Fibroblast of lung (primary cell): ENCODE measurements at regions not wholly inside any gene's neighbourhood (a gene's known extent, or its start where the extent isn't known, plus 50 kb on each side); places are given as distances from the start of the nearest gene placed in this dataset.

ENCODE experiments used
- DNase-seq, 2 donors: peaks; one replicate each; pipeline versions ENCODE4 v3.0.0 to v3.0.0-alpha.2; 2010; ENCODE audit warnings: low read depth in 2 of 2
- H2AFZ ChIP-seq: 2 replicates; pipeline ENCODE4 v1.5.1; 2012; ENCODE audit warnings: low read length, control low read depth, inconsistent platforms
- H3K27ac ChIP-seq: 2 replicates; pipeline ENCODE4 v1.5.1; 2011; ENCODE audit warnings: low read length, control low read depth; ENCODE audit not compliant: insufficient read depth
- H3K27me3 ChIP-seq: 2 replicates; pipeline ENCODE4 v1.5.1; 2011; ENCODE audit warnings: mild to moderate bottlenecking, low read length; ENCODE audit not compliant: control insufficient read depth, insufficient read depth
- H3K36me3 ChIP-seq: 2 replicates; pipeline ENCODE4 v1.5.1; 2011; ENCODE audit warnings: low read length; ENCODE audit not compliant: control insufficient read depth, insufficient read depth
- H3K4me1 ChIP-seq: 2 replicates; pipeline ENCODE4 v1.5.1; 2011; ENCODE audit warnings: low read length; ENCODE audit not compliant: control insufficient read depth, insufficient read depth; ENCODE audit errors: extremely low read depth
- H3K4me2 ChIP-seq: 2 replicates; pipeline ENCODE4 v1.5.1; 2011; ENCODE audit warnings: low read length, control low read depth; ENCODE audit not compliant: insufficient read depth; ENCODE audit errors: extremely low read depth
- H3K4me3 ChIP-seq, 4 experiments: fragments of 200-600 bp in 1 of 4; sonication (generic) in 1 of 4; replicated peaks in 1 of 4; 2 replicates each; pipeline ENCODE4 v1.5.1; 2011 to 2016; ENCODE audit warnings: low read length in 4 of 4, low read depth in 3 of 4, mild to moderate bottlenecking in 3 of 4, control low read depth in 2 of 4, inconsistent platforms in 1 of 4, mixed read lengths in 1 of 4; ENCODE audit not compliant: insufficient read depth in 1 of 4; ENCODE audit errors: control extremely low read depth in 1 of 4
- H3K79me2 ChIP-seq: 2 replicates; pipeline ENCODE4 v1.5.1; 2012; ENCODE audit warnings: mild to moderate bottlenecking, low read length, inconsistent platforms; ENCODE audit not compliant: control insufficient read depth, insufficient read depth
- H3K9ac ChIP-seq: 2 replicates; pipeline ENCODE4 v1.5.1; 2011; ENCODE audit warnings: mild to moderate bottlenecking, low read length, control low read depth; ENCODE audit not compliant: insufficient read depth
- H3K9me3 ChIP-seq: 2 replicates; pipeline ENCODE4 v1.5.1; 2012; ENCODE audit warnings: low read depth, low read length; ENCODE audit not compliant: control insufficient read depth, insufficient read depth
- H4K20me1 ChIP-seq: 2 replicates; pipeline ENCODE4 v1.5.1; 2011; ENCODE audit warnings: low read length; ENCODE audit not compliant: control insufficient read depth, insufficient read depth; ENCODE audit errors: extremely low read depth
- CTCF ChIP-seq, 2 donors: IDR thresholded peaks in 1 of 2; conservative IDR thresholded peaks in 1 of 2; 1 replicate in 1 of 2; 2 replicates in 1 of 2; pipeline ENCODE4 v1.5.1; 2011 to 2012; ENCODE audit warnings: low read length in 2 of 2, control low read depth in 1 of 2, inconsistent platforms in 1 of 2, low read depth in 1 of 2, mild to moderate bottlenecking in 1 of 2
- EZH2 ChIP-seq: IDR thresholded peaks from 2 replicates; pipeline ENCODE4 v1.5.1; 2012; ENCODE audit warnings: low read length, control low read depth, mild to moderate bottlenecking; ENCODE audit errors: missing control alignments

- no peaks in the 10 kb centered on the region for H3K36me3 ChIP-seq
- H3K9me3 ChIP-seq, result no peaks in the 10 kb centered on the region
- no peak for DNase-seq
- H3K4me1 ChIP-seq, result no peaks in the 10 kb centered on the region
- H3K27ac ChIP-seq, result no peak overlapping the region
- no peaks in the 10 kb centered on the region for H3K79me2 ChIP-seq
- H3K27me3 ChIP-seq, result peaks cover 2% of the 10 kb centered on the region
- H4K20me1 ChIP-seq, result no peaks in the 10 kb centered on the region
- H3K9ac ChIP-seq, result no peak overlapping the region
- no peak overlapping the region for H3K4me2 ChIP-seq
- H2AFZ ChIP-seq, result no peak overlapping the region
- TF ChIP-seq CTCF (conservative IDR thresholded peaks at IDR 0.05 in 1 of 2, IDR thresholded peaks at IDR 0.05 in 1 of 2; ENCODE audit: low read depth in 1 of 2, low read length in 2 of 2), result no peak
- TF ChIP-seq EZH2, result no peak
- H3K4me3 ChIP-seq, result no peak overlapping the region
Measured at GRCh38 chr2:100216015-100216414, 73.6 kb upstream of the AFF3 start.

GRCh38 chr2:100215371-100215770, 73.0 kb upstream of the AFF3 start:
- no peak for DNase-seq
- Histone ChIP-seq H3K27ac (no peak overlapping the region), H3K4me1 (no peaks in the 10 kb centered on the region), H2AFZ (no peak overlapping the region), H3K9me3 (no peaks in the 10 kb centered on the region), H3K9ac (no peak overlapping the region), H3K36me3 (no peaks in the 10 kb centered on the region), H3K79me2 (no peaks in the 10 kb centered on the region), H4K20me1 (no peaks in the 10 kb centered on the region), H3K27me3 (peaks cover 2% of the 10 kb centered on the region), H3K4me3 (no peak overlapping the region), H3K4me2 (no peak overlapping the region)
- TF ChIP-seq EZH2 (no peak), CTCF (conservative IDR thresholded peaks at IDR 0.05 in 1 of 2, IDR thresholded peaks at IDR 0.05 in 1 of 2; ENCODE audit: low read depth in 1 of 2, low read length in 2 of 2) (no peak)

- Histone ChIP-seq H2AFZ (no peak overlapping the region), H3K27ac (no peak overlapping the region), H3K9ac (no peak overlapping the region), H4K20me1 (no peaks in the 10 kb centered on the region), H3K27me3 (peaks cover 2% of the 10 kb centered on the region), H3K36me3 (no peaks in the 10 kb centered on the region), H3K4me1 (no peaks in the 10 kb centered on the region), H3K4me3 (no peak overlapping the region), H3K9me3 (no peaks in the 10 kb centered on the region), H3K79me2 (no peaks in the 10 kb centered on the region), H3K4me2 (no peak overlapping the region)
- TF ChIP-seq CTCF (conservative IDR thresholded peaks at IDR 0.05 in 1 of 2, IDR thresholded peaks at IDR 0.05 in 1 of 2; ENCODE audit: low read depth in 1 of 2, low read length in 2 of 2), result no peak
- TF ChIP-seq EZH2, result no peak
- DNase-seq, result no peak
Measured at GRCh38 chr2:100214265-100214971, 72.0 kb upstream of the AFF3 start.
